H1 (cell line): ENCODE measurements at regions not wholly inside any gene's neighbourhood (a gene's known extent, or its start where the extent isn't known, plus 50 kb on each side); places are given as distances from the start of the nearest gene placed in this dataset.

ENCODE experiments used
- CTCF ChIA-PET: fragments of 300-600 bp; sonication (Branson Sonifier 250); formaldehyde crosslinking; loops from one replicate; lab custom pipeline; 2021; ENCODE audit not compliant: partially characterized antibody; lab: Charles Lee
- POLR2A ChIA-PET: fragments of 300-600 bp; sonication (Branson Sonifier 250); formaldehyde crosslinking; loops from one replicate; lab custom pipeline; 2021; ENCODE audit warnings: inconsistent platforms; ENCODE audit not compliant: partially characterized antibody; lab: Charles Lee
- DNase-seq, 2 experiments: peaks; one replicate each; pipeline versions ENCODE4 v3.0.0 to v3.0.0-alpha.2; 2010 to 2022; ENCODE audit warnings: low spot score in 2 of 2, low read depth in 1 of 2, mixed read lengths in 1 of 2
- FAIRE-seq: peaks from 2 replicates; lab custom pipeline; 2011; peaks lifted over from hg19 to GRCh38; lab: Jason Lieb, UNC
- H2AFZ ChIP-seq: 2 replicates; pipeline ENCODE4 v1.8.1; 2012; ENCODE audit warnings: low read length, inconsistent platforms
- H2AK5ac ChIP-seq: 2 replicates; pipeline ENCODE4 v1.6.1; 2013; ENCODE audit warnings: low read depth, low read length
- H2BK120ac ChIP-seq: replicated peaks from 2 replicates; pipeline ENCODE3; 2013; ENCODE audit warnings: low read depth, low read length, inconsistent platforms
- H2BK12ac ChIP-seq: 2 replicates; pipeline ENCODE4 v1.6.1; 2013; ENCODE audit warnings: low read depth, low read length
- H2BK15ac ChIP-seq: 2 replicates; pipeline ENCODE4 v1.6.1; 2013; ENCODE audit warnings: low read length
- H2BK20ac ChIP-seq: 2 replicates; pipeline ENCODE4 v1.6.1; 2013; ENCODE audit warnings: low read length
- H2BK5ac ChIP-seq: 2 replicates; pipeline ENCODE4 v1.6.1; 2013; ENCODE audit warnings: low read depth, low read length
- H3K14ac ChIP-seq: 2 replicates; pipeline ENCODE4 v1.6.1; 2013; ENCODE audit warnings: inconsistent platforms; ENCODE audit not compliant: insufficient read length
- H3K18ac ChIP-seq: 2 replicates; pipeline ENCODE4 v1.6.1; 2013; ENCODE audit warnings: low read length; ENCODE audit errors: extremely low read depth
- H3K23ac ChIP-seq: 2 replicates; pipeline ENCODE4 v1.6.1; 2013; ENCODE audit warnings: inconsistent platforms; ENCODE audit not compliant: insufficient read length
- H3K23me2 ChIP-seq: 2 replicates; pipeline ENCODE4 v1.6.1; 2013; ENCODE audit warnings: low read depth, low read length
- H3K27ac ChIP-seq: 2 replicates; pipeline ENCODE4 v1.6.1; 2011; ENCODE audit warnings: low read depth, low read length, inconsistent platforms
- H3K27me3 ChIP-seq, 4 experiments: replicated peaks in 1 of 4; 1 replicate in 1 of 4; 2 replicates in 3 of 4; pipeline versions ENCODE4 v1.6.1 to v1.8.1; 2011 to 2013; ENCODE audit warnings: low read length in 3 of 4, mild to moderate bottlenecking in 3 of 4, inconsistent platforms in 2 of 4, mixed read lengths in 2 of 4, moderate library complexity in 1 of 4; ENCODE audit not compliant: control insufficient read depth in 3 of 4, insufficient read depth in 3 of 4; ENCODE audit errors: extremely low read depth in 1 of 4
- H3K36me3 ChIP-seq, 4 experiments: 2 replicates each; pipeline versions ENCODE4 v1.6.1 to v1.8.1; 2011 to 2013; ENCODE audit warnings: mild to moderate bottlenecking in 4 of 4, low read length in 3 of 4, moderate library complexity in 2 of 4, control low read depth in 1 of 4, inconsistent platforms in 1 of 4; ENCODE audit not compliant: insufficient read depth in 4 of 4, control insufficient read depth in 2 of 4
- H3K4ac ChIP-seq: replicated peaks from 2 replicates; pipeline ENCODE3; 2013; ENCODE audit warnings: low read length, low read depth, mixed read lengths, inconsistent platforms; ENCODE audit not compliant: insufficient read length
- H3K4me1 ChIP-seq, 4 experiments: replicated peaks in 1 of 4; 1 replicate in 1 of 4; 2 replicates in 3 of 4; pipeline versions ENCODE4 v1.6.1 to v1.8.1; 2011 to 2013; ENCODE audit warnings: low read length in 3 of 4, inconsistent platforms in 2 of 4, mixed read lengths in 1 of 4; ENCODE audit not compliant: insufficient read depth in 4 of 4, control insufficient read depth in 3 of 4
- H3K4me2 ChIP-seq, 2 experiments: 2 replicates each; pipeline versions ENCODE4 v1.6.1 to v1.8.1; 2011 to 2013; ENCODE audit warnings: low read depth in 2 of 2, low read length in 2 of 2, control low read depth in 1 of 2, inconsistent platforms in 1 of 2, mild to moderate bottlenecking in 1 of 2; ENCODE audit not compliant: insufficient read depth in 1 of 2
- H3K4me3 ChIP-seq, 4 experiments: fragments of 200-600, 300-600 bp in 1 of 4; sonication (generic), shearing (Covaris generic), sonication (Bioruptor Twin) in 1 of 4; 2 replicates each; pipeline versions ENCODE4 v1.5.1 to v1.8.1; 2011 to 2016; ENCODE audit warnings: low read length in 4 of 4, low read depth in 3 of 4, control low read depth in 2 of 4, inconsistent platforms in 2 of 4, mild to moderate bottlenecking in 2 of 4, mixed read lengths in 1 of 4, moderate library complexity in 1 of 4; ENCODE audit not compliant: insufficient read depth in 2 of 4; ENCODE audit errors: extremely low read depth in 1 of 4
- H3K56ac ChIP-seq: replicated peaks from 2 replicates; pipeline ENCODE3; 2013; ENCODE audit warnings: low read depth, mild to moderate bottlenecking, mixed read lengths, low read length, inconsistent platforms; ENCODE audit not compliant: insufficient read length
- H3K79me1 ChIP-seq: 2 replicates; pipeline ENCODE4 v1.6.1; 2013; ENCODE audit warnings: low read depth, low read length, control low read depth
- H3K79me2 ChIP-seq, 2 experiments: 2 replicates each; pipeline versions ENCODE4 v1.6.1 to v1.8.1; 2012 to 2013; ENCODE audit warnings: low read length in 2 of 2, mild to moderate bottlenecking in 2 of 2, inconsistent platforms in 1 of 2; ENCODE audit not compliant: insufficient read depth in 2 of 2, control insufficient read depth in 1 of 2
- H3K9ac ChIP-seq, 4 experiments: replicated peaks in 1 of 4; 1 replicate in 1 of 4; 2 replicates in 3 of 4; pipeline versions ENCODE4 v1.6.1 to v1.8.1; 2011 to 2013; ENCODE audit warnings: low read depth in 3 of 4, low read length in 3 of 4, control low read depth in 2 of 4, mild to moderate bottlenecking in 2 of 4, moderate library complexity in 2 of 4, inconsistent platforms in 1 of 4; ENCODE audit errors: extremely low read depth in 1 of 4
- H3K9me3 ChIP-seq, 2 experiments: 2 replicates each; pipeline versions ENCODE4 v1.6.1 to v1.8.1; 2012 to 2013; ENCODE audit warnings: mild to moderate bottlenecking in 2 of 2, moderate library complexity in 2 of 2, control low read depth in 1 of 2, inconsistent platforms in 1 of 2, low read depth in 1 of 2, low read length in 1 of 2, mixed read lengths in 1 of 2; ENCODE audit not compliant: insufficient read depth in 2 of 2
- H4K20me1 ChIP-seq, 2 experiments: replicated peaks in 1 of 2; 2 replicates each; pipeline versions ENCODE3 to v1.8.1; 2011 to 2013; ENCODE audit warnings: inconsistent platforms in 2 of 2, low read length in 2 of 2, mild to moderate bottlenecking in 1 of 2; ENCODE audit not compliant: insufficient read depth in 2 of 2, control insufficient read depth in 1 of 2
- H4K5ac ChIP-seq: 2 replicates; pipeline ENCODE4 v1.6.1; 2013; ENCODE audit warnings: low read length, low read depth, mixed read lengths, inconsistent platforms; ENCODE audit not compliant: insufficient read length
- H4K8ac ChIP-seq: 2 replicates; pipeline ENCODE4 v1.8.0; 2013; ENCODE audit warnings: mild to moderate bottlenecking, moderate library complexity, low read length, inconsistent platforms; ENCODE audit not compliant: insufficient read depth; ENCODE audit errors: extremely low read depth
- H4K91ac ChIP-seq: replicated peaks from 2 replicates; pipeline ENCODE3; 2013; ENCODE audit warnings: low read length, mixed read lengths, inconsistent platforms; ENCODE audit not compliant: insufficient read length
- BACH1 ChIP-seq: IDR thresholded peaks from 2 replicates; pipeline ENCODE4 v1.6.1; 2012; ENCODE audit warnings: low read length, improper control_type of control experiment
- BRCA1 ChIP-seq: IDR thresholded peaks from 2 replicates; pipeline ENCODE4 v1.6.1; 2012; ENCODE audit warnings: low read depth, low read length, improper control_type of control experiment
- CHD2 ChIP-seq: IDR thresholded peaks from 2 replicates; pipeline ENCODE4 v1.6.1; 2012; ENCODE audit warnings: low read length, improper control_type of control experiment
- EZH2 ChIP-seq: fragments of 200-600 bp; sonication (generic); IDR thresholded peaks from 2 replicates; pipeline ENCODE4 v1.7.1; 2012; ENCODE audit warnings: low read depth, mild to moderate bottlenecking, moderate library complexity, low read length, inconsistent platforms; ENCODE audit not compliant: severe bottlenecking
- HDAC2 ChIP-seq, 2 experiments: fragments of 300-600 bp in 1 of 2; sonication (generic) in 1 of 2; IDR thresholded peaks; 2 replicates each; pipeline ENCODE4 v1.6.1; 2011 to 2012; ENCODE audit warnings: low read depth in 2 of 2, low read length in 2 of 2, mild to moderate bottlenecking in 2 of 2, moderate library complexity in 2 of 2, borderline replicate concordance in 1 of 2, inconsistent platforms in 1 of 2
- HDAC6 ChIP-seq: IDR thresholded peaks from one replicate; pipeline ENCODE4 v1.7.1; 2012; ENCODE audit warnings: low read depth, mild to moderate bottlenecking, inconsistent platforms, low read length, moderate library complexity
- MAFK ChIP-seq: IDR thresholded peaks from 2 replicates; pipeline ENCODE4 v1.6.1; 2012; ENCODE audit warnings: low read depth, mild to moderate bottlenecking, improper control_type of control experiment, low read length
- RFX5 ChIP-seq: IDR thresholded peaks from 2 replicates; pipeline ENCODE4 v1.6.1; 2011; ENCODE audit warnings: low read depth, low read length, improper control_type of control experiment, borderline replicate concordance
- SAP30 ChIP-seq: fragments of 300-600 bp; sonication (generic); IDR thresholded peaks from 2 replicates; pipeline ENCODE4 v1.7.1; 2012; ENCODE audit warnings: low read length, moderate library complexity, mild to moderate bottlenecking, inconsistent platforms; ENCODE audit not compliant: insufficient read depth, insufficient replicate concordance
- SIN3A ChIP-seq, 2 experiments: IDR thresholded peaks in 1 of 2; conservative IDR thresholded peaks in 1 of 2; 2 replicates each; pipeline ENCODE4 v1.6.1; 2011 to 2012; ENCODE audit warnings: low read length in 2 of 2, improper control_type of control experiment in 1 of 2, low read depth in 1 of 2, mild to moderate bottlenecking in 1 of 2
- SP1 ChIP-seq: IDR thresholded peaks from 2 replicates; pipeline ENCODE4 v1.6.1; 2011; ENCODE audit warnings: low read depth, low read length
- SRF ChIP-seq: IDR thresholded peaks from 2 replicates; pipeline ENCODE4 v1.6.1; 2011; ENCODE audit warnings: mild to moderate bottlenecking, low read depth, low read length, moderate library complexity
- WGBS, 2 experiments: shearing (Covaris generic) in 1 of 2; methylation state at CpG; one replicate each; pipeline versions ENCODE4 v1.1.6 to v1.1.7; 2013 to 2015; ENCODE audit warnings: low lambda C conversion rate in 2 of 2, mixed read lengths in 2 of 2, inconsistent platforms in 1 of 2, low coverage in 1 of 2, missing lambda C conversion rate in 1 of 2; ENCODE audit not compliant: insufficient replicate concordance in 2 of 2, insufficient coverage in 1 of 2, insufficient read length in 1 of 2; ENCODE audit errors: extremely low coverage in 1 of 2, missing lambda C conversion rate in 1 of 2; 5-methylcytosine and 5-hydroxymethylcytosine counted together
- TF ChIP-seq, protein P1 (sequence below): IDR thresholded peaks from 2 replicates; pipeline ENCODE4 v1.6.1; 2012; ENCODE audit warnings: inconsistent platforms

DNA sequence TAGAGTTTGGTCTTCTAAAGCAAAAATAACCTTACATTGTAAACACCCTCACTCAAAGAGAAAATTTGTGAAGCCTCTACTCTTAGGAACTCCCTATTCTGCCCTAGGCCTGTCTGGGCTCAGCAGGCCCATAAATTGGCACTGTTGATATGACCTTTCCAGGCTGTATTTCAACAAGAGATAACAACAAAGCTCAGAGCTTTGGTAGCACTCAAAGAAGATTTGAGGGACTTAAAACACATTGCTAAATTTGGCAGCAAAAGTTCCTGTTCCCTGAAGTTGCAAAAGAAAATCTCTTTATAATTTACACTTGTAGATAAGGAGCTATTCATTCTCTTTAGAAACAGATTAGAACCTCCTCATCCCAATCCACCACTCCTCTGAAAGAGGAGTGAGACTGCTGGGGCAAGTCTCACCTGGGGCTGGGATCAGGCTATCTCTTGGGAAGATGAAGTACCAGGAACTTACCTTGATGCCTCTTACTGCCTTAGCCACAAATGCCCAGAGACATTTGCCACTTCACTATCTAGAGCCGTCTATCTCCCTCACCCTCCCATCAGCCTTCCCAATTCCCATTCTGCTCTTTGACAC lies 110.4 kb upstream of the AKIP1 start:
- H3K18ac ChIP-seq, result no peak overlapping the region
- no peaks in the 10 kb centered on the region for H3K23me2 ChIP-seq
- ChIA-PET POLR2A (interaction anchor here (0.6 to 1.6 kb wide), 3 partner anchors 10 to 112 kb away, joined by 3 to 4 read pairs (median 4); a partner anchor contains a TSS), CTCF (interaction anchor here (0.7 to 2.4 kb wide), 6 partner anchors 8 to 105 kb away, joined by 3 to 9 read pairs (median 4); a partner anchor contains a TSS)
- H2BK12ac ChIP-seq, result no peak overlapping the region
- H3K14ac ChIP-seq, result no peak overlapping the region
- no peak overlapping the region for H3K4me2 ChIP-seq
- no peaks in the 10 kb centered on the region; the same call in 1 of the 2 replicates for H3K79me1 ChIP-seq
- no peak overlapping the region for H4K91ac ChIP-seq
- 50% methylated on average over 1 of the region's 1 CpG; no CpG with 5 or more reads in 1 of the 2 experiments for WGBS, 2 experiments
- no peak overlapping the region for H3K23ac ChIP-seq
- no peak overlapping the region for H3K4me3 ChIP-seq
- no peaks in the 10 kb centered on the region for H3K9me3 ChIP-seq
- no peak overlapping the region for H2AFZ ChIP-seq
- H3K27ac ChIP-seq, result no peak overlapping the region
- FAIRE-seq, result no peak
- no peak overlapping the region for H3K56ac ChIP-seq
- H3K79me2 ChIP-seq, result no peaks in the 10 kb centered on the region; a peak in 1 of 4 replicates
- no peak overlapping the region for H3K4ac ChIP-seq
- no peak overlapping the region for H2BK15ac ChIP-seq
- H4K5ac ChIP-seq, result no peak overlapping the region
- no peak overlapping the region for H3K9ac ChIP-seq
- no peak overlapping the region for H2AK5ac ChIP-seq
- H3K27me3 ChIP-seq, result no peaks in the 10 kb centered on the region
- no peak overlapping the region for H4K8ac ChIP-seq
- DNase-seq, result no peak
- H3K36me3 ChIP-seq, result no peaks in the 10 kb centered on the region
- H4K20me1 ChIP-seq, result peaks cover 0 to 2% of the 10 kb centered on the region in 2 experiments
- no peaks in the 10 kb centered on the region for H3K4me1 ChIP-seq
- H2BK20ac ChIP-seq, result no peak overlapping the region
- no peak overlapping the region for H2BK5ac ChIP-seq
- no peak overlapping the region for H2BK120ac ChIP-seq
- no peak for TF ChIP-seq BACH1
- TF ChIP-seq RFX5, result no peak
- no peak for TF ChIP-seq MAFK
- TF ChIP-seq BRCA1, result no peak
- no peak for TF ChIP-seq SP1
- TF ChIP-seq CHD2, result no peak
- no peak for TF ChIP-seq SRF
- TF ChIP-seq, protein P1, sequence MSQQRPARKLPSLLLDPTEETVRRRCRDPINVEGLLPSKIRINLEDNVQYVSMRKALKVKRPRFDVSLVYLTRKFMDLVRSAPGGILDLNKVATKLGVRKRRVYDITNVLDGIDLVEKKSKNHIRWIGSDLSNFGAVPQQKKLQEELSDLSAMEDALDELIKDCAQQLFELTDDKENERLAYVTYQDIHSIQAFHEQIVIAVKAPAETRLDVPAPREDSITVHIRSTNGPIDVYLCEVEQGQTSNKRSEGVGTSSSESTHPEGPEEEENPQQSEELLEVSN, result no peak
- no peak for TF ChIP-seq SIN3A (conservative IDR thresholded peaks at IDR 0.05 in 1 of 2, IDR thresholded peaks at IDR 0.05 in 1 of 2; ENCODE audit: low read depth in 1 of 2, low read length in 2 of 2)
- no peak for TF ChIP-seq EZH2
- no peak for TF ChIP-seq SAP30
- TF ChIP-seq HDAC6, result no peak
- no peak for TF ChIP-seq HDAC2 (IDR thresholded peaks at IDR 0.05; ENCODE audit: borderline replicate concordance in 1 of 2, low read depth in 2 of 2, low read length in 2 of 2)
